Fibroblast of lung (primary cell): ENCODE measurements at regions not wholly inside any gene's neighbourhood (a gene's known extent, or its start where the extent isn't known, plus 50 kb on each side); places are given as distances from the start of the nearest gene placed in this dataset.

ENCODE experiments used
- EZH2 ChIP-seq: IDR thresholded peaks from 2 replicates; pipeline ENCODE4 v1.5.1; 2012; ENCODE audit warnings: low read length, control low read depth, mild to moderate bottlenecking; ENCODE audit errors: missing control alignments
- TF ChIP-seq, protein P1 (sequence below), 2 donors: IDR thresholded peaks in 1 of 2; conservative IDR thresholded peaks in 1 of 2; 1 replicate in 1 of 2; 2 replicates in 1 of 2; pipeline ENCODE4 v1.5.1; 2011 to 2012; ENCODE audit warnings: low read length in 2 of 2, control low read depth in 1 of 2, inconsistent platforms in 1 of 2, low read depth in 1 of 2, mild to moderate bottlenecking in 1 of 2

DNA sequence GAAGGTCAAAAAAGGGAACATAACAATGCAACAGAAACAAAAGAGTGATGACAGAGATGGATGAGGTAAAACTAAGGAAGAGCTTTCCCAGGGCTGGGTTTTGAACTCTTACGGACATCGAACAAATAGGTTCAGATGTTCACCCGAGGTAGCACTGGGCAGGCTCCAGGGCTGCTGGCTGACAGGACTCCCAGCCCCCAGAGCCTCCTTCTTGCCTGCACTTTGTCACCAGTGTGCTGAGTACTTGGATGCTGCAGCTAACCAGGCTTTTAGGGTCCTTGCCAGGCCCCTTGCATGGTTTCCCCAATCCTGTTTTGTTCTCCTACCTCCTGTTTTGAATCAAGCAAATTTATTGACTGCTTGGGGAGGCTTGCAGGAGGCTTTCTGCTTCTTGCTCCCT lies 322.9 kb downstream of the DYSF start:
- TF ChIP-seq, protein P1, sequence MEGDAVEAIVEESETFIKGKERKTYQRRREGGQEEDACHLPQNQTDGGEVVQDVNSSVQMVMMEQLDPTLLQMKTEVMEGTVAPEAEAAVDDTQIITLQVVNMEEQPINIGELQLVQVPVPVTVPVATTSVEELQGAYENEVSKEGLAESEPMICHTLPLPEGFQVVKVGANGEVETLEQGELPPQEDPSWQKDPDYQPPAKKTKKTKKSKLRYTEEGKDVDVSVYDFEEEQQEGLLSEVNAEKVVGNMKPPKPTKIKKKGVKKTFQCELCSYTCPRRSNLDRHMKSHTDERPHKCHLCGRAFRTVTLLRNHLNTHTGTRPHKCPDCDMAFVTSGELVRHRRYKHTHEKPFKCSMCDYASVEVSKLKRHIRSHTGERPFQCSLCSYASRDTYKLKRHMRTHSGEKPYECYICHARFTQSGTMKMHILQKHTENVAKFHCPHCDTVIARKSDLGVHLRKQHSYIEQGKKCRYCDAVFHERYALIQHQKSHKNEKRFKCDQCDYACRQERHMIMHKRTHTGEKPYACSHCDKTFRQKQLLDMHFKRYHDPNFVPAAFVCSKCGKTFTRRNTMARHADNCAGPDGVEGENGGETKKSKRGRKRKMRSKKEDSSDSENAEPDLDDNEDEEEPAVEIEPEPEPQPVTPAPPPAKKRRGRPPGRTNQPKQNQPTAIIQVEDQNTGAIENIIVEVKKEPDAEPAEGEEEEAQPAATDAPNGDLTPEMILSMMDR (conservative IDR thresholded peaks at IDR 0.05 in 1 of 2, IDR thresholded peaks at IDR 0.05 in 1 of 2; ENCODE audit: low read depth in 1 of 2, low read length in 2 of 2): no peak
- no peak for TF ChIP-seq EZH2
